ENCODE measurements at regions not wholly inside any gene's neighbourhood (a gene's known extent, or its start where the extent isn't known, plus 50 kb on each side); places are given as distances from the start of the nearest gene placed in this dataset.

GRCh38 chr4:29619168-29619567, 1101.0 kb upstream of the PCDH7 start:
- TF ChIP-seq CTCF (IDR thresholded peaks at IDR 0.05), result no peak
- no peak for TF ChIP-seq EP300 (IDR thresholded peaks at IDR 0.05)

Data from tibial nerve (tissue), 4 donors.